ENCODE measurements at regions not wholly inside any gene's neighbourhood (a gene's known extent, or its start where the extent isn't known, plus 50 kb on each side); places are given as distances from the start of the nearest gene placed in this dataset.
"Not testable (repeated sequence)": the region's sequence is repeated elsewhere in the genome, so short reads cannot be mapped to it uniquely, and the experiment has no call there.

- DNase-seq, result no peak
Observed at GRCh38 chr15:69660114-69660513, 207.5 kb downstream of the RPLP1 start.

GRCh38 chr15:69660658-69661405, 208.2 kb downstream of the RPLP1 start:
- no peak for DNase-seq

- DNase-seq, result no peak
Observed at GRCh38 chr15:69661446-69661845, 208.8 kb downstream of the RPLP1 start.

GRCh38 chr15:69661871-69662644, 209.4 kb downstream of the RPLP1 start:
- no peak for DNase-seq

GRCh38 chr15:69662645-69663000, 210.0 kb downstream of the RPLP1 start:
- no peak for DNase-seq

- DNase-seq, result no peak
Observed at GRCh38 chr15:69663441-69663840, 210.8 kb downstream of the RPLP1 start.

GRCh38 chr15:69663982-69664381, 211.4 kb downstream of the RPLP1 start:
- no peak for DNase-seq

GRCh38 chr15:69664572-69665571, 212.3 kb downstream of the RPLP1 start:
- DNase-seq, result no peak

GRCh38 chr15:69665641-69666111, 213.1 kb downstream of the RPLP1 start:
- no peak for DNase-seq

GRCh38 chr15:69666441-69666882, 213.8 kb downstream of the RPLP1 start:
- peak; percentile 11 for DNase-seq

GRCh38 chr15:69666921-69667811, 214.5 kb downstream of the RPLP1 start:
- DNase-seq, result peak; percentile 13

GRCh38 chr15:69668039-69668705, 215.6 kb downstream of the RPLP1 start:
- peak; percentile 11 for DNase-seq

- DNase-seq, result peak; percentile 51
Observed at GRCh38 chr15:69668963-69669362, 216.3 kb downstream of the RPLP1 start.

GRCh38 chr15:69669446-69669845, 216.8 kb downstream of the RPLP1 start:
- DNase-seq, result no peak

GRCh38 chr15:69673291-69673881, 220.8 kb downstream of the RPLP1 start:
- DNase-seq, result no peak

GRCh38 chr15:69675731-69676130, 223.1 kb downstream of the RPLP1 start:
- DNase-seq, result no peak

GRCh38 chr15:69677403-69677802, 224.8 kb downstream of the RPLP1 start:
- DNase-seq, result no peak

GRCh38 chr15:69679623-69680228, 227.1 kb downstream of the RPLP1 start:
- peak; percentile 13 for DNase-seq

- not testable (repeated sequence) for DNase-seq
Observed at GRCh38 chr15:69684823-69685222, 232.2 kb downstream of the RPLP1 start.
